Adrenal gland (tissue), 9 donors: ENCODE measurements at regions not wholly inside any gene's neighbourhood (a gene's known extent, or its start where the extent isn't known, plus 50 kb on each side); places are given as distances from the start of the nearest gene placed in this dataset.

Experiments
- DNase-seq, 7 donors: peaks; one replicate each; pipeline ENCODE4 v3.0.0-alpha.2; 2019 to 2020
- H3K27ac ChIP-seq, 5 donors: fragments of 200-600 bp; sonication (generic) in 4 of 5; 1 replicate in 3 of 5; 2 replicates in 2 of 5; pipeline versions ENCODE4 v1.5.1 to v1.8.0; 2016 to 2020; ENCODE audit warnings: mild to moderate bottlenecking in 1 of 5
- H3K27me3 ChIP-seq: fragments of 200-600 bp; 2 replicates; pipeline ENCODE4 v1.8.0; 2021
- H3K36me3 ChIP-seq, 2 donors: fragments of 200-600 bp; replicated peaks in 1 of 2; 1 replicate in 1 of 2; 2 replicates in 1 of 2; pipeline versions ENCODE4 v1.5.1 to v1.8.0; 2018 to 2022
- H3K4me1 ChIP-seq, 2 donors: fragments of 200-600 bp; replicated peaks in 1 of 2; 1 replicate in 1 of 2; 2 replicates in 1 of 2; pipeline versions ENCODE4 v1.5.1 to v1.8.0; 2018 to 2021
- H3K4me3 ChIP-seq, 4 donors: fragments of 200-600 bp; sonication (generic) in 3 of 4; one replicate each; pipeline ENCODE4 v1.5.1; 2016 to 2018
- H3K9me3 ChIP-seq, 3 donors: fragments of 200-600 bp; sonication (generic) in 1 of 3; replicated peaks in 1 of 3; 1 replicate in 2 of 3; 2 replicates in 1 of 3; pipeline versions ENCODE4 v1.5.1 to v1.8.0; 2016 to 2021
- CTCF ChIP-seq, 6 experiments: fragments of 450-650 bp in 4 of 6; fragments of 200-600 bp in 2 of 6; sonication (generic) in 1 of 6; IDR thresholded peaks; 1 replicate in 5 of 6; 2 replicates in 1 of 6; pipeline versions ENCODE4 v1.5.1 to v1.8.0; 2016 to 2021; ENCODE audit warnings: antibody characterized with exemption in 6 of 6, mild to moderate bottlenecking in 2 of 6, moderate library complexity in 1 of 6
- POLR2A ChIP-seq, 2 donors: fragments of 450-650 bp; IDR thresholded peaks; one replicate each; pipeline ENCODE4 v1.6.1; 2017; ENCODE audit warnings: antibody characterized with exemption in 2 of 2, mild to moderate bottlenecking in 2 of 2, moderate library complexity in 1 of 2
- WGBS, 4 donors: extraction: QIAGEN DNeasy Blood & Tissue Kit in 2 of 4; methylation state at CpG; one replicate each; pipeline versions ENCODE4 v1.1.5 to v1.1.7; 2013 to 2017; 5-methylcytosine and 5-hydroxymethylcytosine counted together
- intact Hi-C, 2 donors: fragments of 100-400 bp; cut with DNase I; formaldehyde crosslinking; loops; one replicate each; pipeline versions ENCODE4 v1.14.1 to v1.15.0; 2022 to 2023
- donor health status: healthy with polysubstance abuse.
- donor health status: Bipolar disorder and iron deficiency.
- donor health status: DM: yes; HTN: yes; CAD: no.
- donor health status: DM: no; HTN: no; CAD: no.
- donor health status: DM: no; HTN: no; CAD: no.

GRCh38 chr3:21059404-21059803 lies 691.6 kb downstream of the ZNF385D start:
- H3K27ac ChIP-seq: no peak overlapping the region
- intact Hi-C loops: no loop called here
- 44 to 53% (median 46%) methylated on average over 3 of the region's 3 CpGs for WGBS, 4 donors
- no peaks in the 10 kb centered on the region for H3K4me1 ChIP-seq
- no peak overlapping the region for H3K4me3 ChIP-seq
- H3K27me3 ChIP-seq: no peaks in the 10 kb centered on the region
- no peaks in the 10 kb centered on the region for H3K9me3 ChIP-seq
- H3K36me3 ChIP-seq: no peaks in the 10 kb centered on the region
- no peak for DNase-seq
- no peak for TF ChIP-seq CTCF (IDR thresholded peaks at IDR 0.05)
- TF ChIP-seq POLR2A (IDR thresholded peaks at IDR 0.05): no peak

- H3K27me3 ChIP-seq: no peaks in the 10 kb centered on the region
- intact Hi-C loops: no loop called here
- H3K9me3 ChIP-seq: no peaks in the 10 kb centered on the region
- H3K4me3 ChIP-seq: no peak overlapping the region
- no peak overlapping the region for H3K27ac ChIP-seq
- no peaks in the 10 kb centered on the region for H3K4me1 ChIP-seq
- TF ChIP-seq POLR2A (IDR thresholded peaks at IDR 0.05) (no peak), CTCF (IDR thresholded peaks at IDR 0.05) (no peak)
- WGBS, 4 donors: 63 to 87% (median 81%) methylated on average over 1 of the region's 1 CpG
- no peak for DNase-seq
- no peaks in the 10 kb centered on the region for H3K36me3 ChIP-seq
Measured at GRCh38 chr3:21056293-21056692, 694.7 kb downstream of the ZNF385D start.

GRCh38 chr3:21055015-21055414 lies 696.0 kb downstream of the ZNF385D start:
- DNase-seq: no peak
- Histone ChIP-seq H3K4me3 (no peak overlapping the region), H3K36me3 (no peaks in the 10 kb centered on the region), H3K4me1 (no peaks in the 10 kb centered on the region), H3K9me3 (peaks cover 0 to 3% (median 0%) of the 10 kb centered on the region in 3 donors), H3K27ac (no peak overlapping the region), H3K27me3 (no peaks in the 10 kb centered on the region)
- TF ChIP-seq CTCF (IDR thresholded peaks at IDR 0.05) (no peak), POLR2A (IDR thresholded peaks at IDR 0.05) (no peak)
- intact Hi-C loops: no loop called here

GRCh38 chr3:21054064-21054463 lies 696.9 kb downstream of the ZNF385D start:
- Histone ChIP-seq H3K27ac (no peak overlapping the region), H3K36me3 (no peaks in the 10 kb centered on the region), H3K4me1 (no peaks in the 10 kb centered on the region), H3K9me3 (peaks cover 0 to 3% (median 0%) of the 10 kb centered on the region in 3 donors), H3K27me3 (no peaks in the 10 kb centered on the region), H3K4me3 (no peak overlapping the region)
- intact Hi-C loops: no loop called here
- no peak for DNase-seq
- 35 to 50% (median 43%) methylated on average over 3 of the region's 3 CpGs for WGBS, 4 donors
- no peak for TF ChIP-seq CTCF (IDR thresholded peaks at IDR 0.05)
- no peak for TF ChIP-seq POLR2A (IDR thresholded peaks at IDR 0.05)
